H1 (cell line): ENCODE measurements at regions not wholly inside any gene's neighbourhood (a gene's known extent, or its start where the extent isn't known, plus 50 kb on each side); places are given as distances from the start of the nearest gene placed in this dataset.

Experiments
- EZH2 ChIP-seq: fragments of 200-600 bp; sonication (generic); IDR thresholded peaks from 2 replicates; pipeline ENCODE4 v1.7.1; 2012; ENCODE audit warnings: low read depth, mild to moderate bottlenecking, moderate library complexity, low read length, inconsistent platforms; ENCODE audit not compliant: severe bottlenecking
- GABPA ChIP-seq: IDR thresholded peaks from 2 replicates; pipeline ENCODE4 v1.6.1; 2011; ENCODE audit warnings: mild to moderate bottlenecking, low read length, moderate library complexity, borderline replicate concordance; ENCODE audit not compliant: insufficient read depth
- HDAC6 ChIP-seq: IDR thresholded peaks from one replicate; pipeline ENCODE4 v1.7.1; 2012; ENCODE audit warnings: low read depth, mild to moderate bottlenecking, inconsistent platforms, low read length, moderate library complexity
- NRF1 ChIP-seq: IDR thresholded peaks from 2 replicates; pipeline ENCODE4 v1.6.1; 2011; ENCODE audit warnings: mild to moderate bottlenecking, low read depth, low read length, improper control_type of control experiment
- RXRA ChIP-seq: IDR thresholded peaks from 2 replicates; pipeline ENCODE4 v1.6.1; 2011; ENCODE audit warnings: low read depth, mild to moderate bottlenecking, low read length, moderate library complexity; ENCODE audit not compliant: insufficient read depth
- SAP30 ChIP-seq: fragments of 300-600 bp; sonication (generic); IDR thresholded peaks from 2 replicates; pipeline ENCODE4 v1.7.1; 2012; ENCODE audit warnings: low read length, moderate library complexity, mild to moderate bottlenecking, inconsistent platforms; ENCODE audit not compliant: insufficient read depth, insufficient replicate concordance
- YY1 ChIP-seq: IDR thresholded peaks from 2 replicates; pipeline ENCODE4 v1.6.1; 2011; ENCODE audit warnings: low read depth, mild to moderate bottlenecking, low read length
- TF ChIP-seq, protein P1 (sequence below), 3 experiments: IDR thresholded peaks; 1 replicate in 2 of 3; 2 replicates in 1 of 3; pipeline versions ENCODE4 v1.5.1 to v1.6.1; 2011; ENCODE audit warnings: low read length in 3 of 3, mild to moderate bottlenecking in 3 of 3, inconsistent platforms in 2 of 3, low read depth in 1 of 3, moderate library complexity in 1 of 3; ENCODE audit not compliant: insufficient read depth in 1 of 3; ENCODE audit errors: control extremely low read depth in 1 of 3
- TF ChIP-seq, protein P2 (sequence below): IDR thresholded peaks from 2 replicates; pipeline ENCODE4 v1.6.1; 2012; ENCODE audit warnings: low read length, inconsistent platforms

DNA sequence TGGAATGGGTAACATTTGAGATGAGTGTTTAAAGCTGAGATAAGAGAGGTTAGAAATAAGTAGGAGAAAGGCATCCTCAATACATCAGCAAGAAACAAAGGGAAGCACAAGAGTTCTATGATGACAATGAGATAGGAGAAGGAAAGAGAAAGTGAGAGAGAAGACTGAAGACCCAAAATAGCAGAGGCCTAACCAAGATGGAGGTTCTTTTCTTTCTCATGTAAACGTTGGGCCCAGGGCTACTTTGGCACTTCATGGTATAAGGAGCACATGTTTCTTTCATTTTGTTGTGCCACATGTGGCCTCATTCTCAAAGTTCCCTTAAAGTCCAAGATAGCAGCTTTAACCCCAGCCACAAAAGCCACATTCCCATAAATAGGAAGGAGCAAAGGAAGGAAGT is 120.5 kb upstream of the RMST start (continued):
- TF ChIP-seq, protein P1, sequence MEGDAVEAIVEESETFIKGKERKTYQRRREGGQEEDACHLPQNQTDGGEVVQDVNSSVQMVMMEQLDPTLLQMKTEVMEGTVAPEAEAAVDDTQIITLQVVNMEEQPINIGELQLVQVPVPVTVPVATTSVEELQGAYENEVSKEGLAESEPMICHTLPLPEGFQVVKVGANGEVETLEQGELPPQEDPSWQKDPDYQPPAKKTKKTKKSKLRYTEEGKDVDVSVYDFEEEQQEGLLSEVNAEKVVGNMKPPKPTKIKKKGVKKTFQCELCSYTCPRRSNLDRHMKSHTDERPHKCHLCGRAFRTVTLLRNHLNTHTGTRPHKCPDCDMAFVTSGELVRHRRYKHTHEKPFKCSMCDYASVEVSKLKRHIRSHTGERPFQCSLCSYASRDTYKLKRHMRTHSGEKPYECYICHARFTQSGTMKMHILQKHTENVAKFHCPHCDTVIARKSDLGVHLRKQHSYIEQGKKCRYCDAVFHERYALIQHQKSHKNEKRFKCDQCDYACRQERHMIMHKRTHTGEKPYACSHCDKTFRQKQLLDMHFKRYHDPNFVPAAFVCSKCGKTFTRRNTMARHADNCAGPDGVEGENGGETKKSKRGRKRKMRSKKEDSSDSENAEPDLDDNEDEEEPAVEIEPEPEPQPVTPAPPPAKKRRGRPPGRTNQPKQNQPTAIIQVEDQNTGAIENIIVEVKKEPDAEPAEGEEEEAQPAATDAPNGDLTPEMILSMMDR (IDR thresholded peaks at IDR 0.05; ENCODE audit: control extremely low read depth in 1 of 3, insufficient read depth in 1 of 3, low read depth in 1 of 3, low read length in 3 of 3), result no peak
- TF ChIP-seq GABPA (no peak), SAP30 (no peak), HDAC6 (no peak), NRF1 (no peak), EZH2 (no peak), RXRA (no peak), YY1 (no peak)
- TF ChIP-seq, protein P2, sequence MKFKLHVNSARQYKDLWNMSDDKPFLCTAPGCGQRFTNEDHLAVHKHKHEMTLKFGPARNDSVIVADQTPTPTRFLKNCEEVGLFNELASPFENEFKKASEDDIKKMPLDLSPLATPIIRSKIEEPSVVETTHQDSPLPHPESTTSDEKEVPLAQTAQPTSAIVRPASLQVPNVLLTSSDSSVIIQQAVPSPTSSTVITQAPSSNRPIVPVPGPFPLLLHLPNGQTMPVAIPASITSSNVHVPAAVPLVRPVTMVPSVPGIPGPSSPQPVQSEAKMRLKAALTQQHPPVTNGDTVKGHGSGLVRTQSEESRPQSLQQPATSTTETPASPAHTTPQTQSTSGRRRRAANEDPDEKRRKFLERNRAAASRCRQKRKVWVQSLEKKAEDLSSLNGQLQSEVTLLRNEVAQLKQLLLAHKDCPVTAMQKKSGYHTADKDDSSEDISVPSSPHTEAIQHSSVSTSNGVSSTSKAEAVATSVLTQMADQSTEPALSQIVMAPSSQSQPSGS, result no peak
- TF ChIP-seq, all 59 proteins: peak for 0
